ENCODE measurements at regions not wholly inside any gene's neighbourhood (a gene's known extent, or its start where the extent isn't known, plus 50 kb on each side); places are given as distances from the start of the nearest gene placed in this dataset.
A peak's percentile ranks its signal among the peaks of the same experiment; 100 is the strongest.

GRCh38 chr4:124333466-124333865, 379.1 kb downstream of the ANKRD50 start:
- no peak for DNase-seq

GRCh38 chr4:124334119-124334518, 378.4 kb downstream of the ANKRD50 start:
- DNase-seq = peak; percentile 52 to 68 (median 58)

GRCh38 chr4:124337874-124338273, 374.7 kb downstream of the ANKRD50 start:
- no peak for DNase-seq

GRCh38 chr4:124343661-124344171, 368.8 kb downstream of the ANKRD50 start:
- DNase-seq = no peak

GRCh38 chr4:124372916-124373315, 339.6 kb downstream of the ANKRD50 start:
- DNase-seq = no peak

- no peak for DNase-seq
Observed at GRCh38 chr4:124386163-124386562, 326.4 kb downstream of the ANKRD50 start.

GRCh38 chr4:124386648-124387047, 325.9 kb downstream of the ANKRD50 start:
- DNase-seq = no peak

GRCh38 chr4:124389591-124389990, 322.9 kb downstream of the ANKRD50 start:
- DNase-seq = no peak

- no peak for DNase-seq
Observed at GRCh38 chr4:124390861-124391260, 321.7 kb downstream of the ANKRD50 start.

GRCh38 chr4:124396333-124396732, 316.2 kb downstream of the ANKRD50 start:
- DNase-seq = no peak

GRCh38 chr4:124401606-124402005, 310.9 kb downstream of the ANKRD50 start:
- no peak for DNase-seq

- no peak for DNase-seq
Observed at GRCh38 chr4:124409044-124409443, 303.5 kb downstream of the ANKRD50 start.

GRCh38 chr4:124414276-124415040, 298.1 kb downstream of the ANKRD50 start:
- no peak for DNase-seq

GRCh38 chr4:124415146-124415545, 297.4 kb downstream of the ANKRD50 start:
- no peak for DNase-seq

GRCh38 chr4:124417371-124417770, 295.2 kb downstream of the ANKRD50 start:
- DNase-seq = no peak

- no peak for DNase-seq
Observed at GRCh38 chr4:124420166-124420695, 292.3 kb downstream of the ANKRD50 start.

- no peak for DNase-seq
Observed at GRCh38 chr4:124423160-124423559, 289.4 kb downstream of the ANKRD50 start.

GRCh38 chr4:124426279-124426678, 286.3 kb downstream of the ANKRD50 start:
- no peak for DNase-seq

- DNase-seq = no peak
Observed at GRCh38 chr4:124427095-124427767, 285.3 kb downstream of the ANKRD50 start.

- DNase-seq = no peak
Observed at GRCh38 chr4:124428648-124429047, 283.9 kb downstream of the ANKRD50 start.

GRCh38 chr4:124429746-124430250, 282.7 kb downstream of the ANKRD50 start:
- no peak for DNase-seq

- DNase-seq = no peak
Observed at GRCh38 chr4:124431653-124432192, 280.8 kb downstream of the ANKRD50 start.

GRCh38 chr4:124432500-124432899, 280.0 kb downstream of the ANKRD50 start:
- no peak for DNase-seq

Data from suppressor macrophage (primary cell).